Heart left ventricle (tissue), 16 donors: ENCODE measurements at regions not wholly inside any gene's neighbourhood (a gene's known extent, or its start where the extent isn't known, plus 50 kb on each side); places are given as distances from the start of the nearest gene placed in this dataset.

Experiments
- ATAC-seq, 4 donors: fragments of 200-7000 bp; cut with Tn5 transposase; one replicate each; pipeline ENCODE4 v1.9.1; 2020 to 2022; ENCODE audit warnings: moderate library complexity in 4 of 4, mild to moderate bottlenecking in 3 of 4, moderate number of reproducible peaks in 1 of 4
- DNase-seq, 5 donors: peaks; one replicate each; pipeline ENCODE4 v3.0.0-alpha.2; 2020
- H3K27ac ChIP-seq, 12 donors: fragments of 200-600 bp; sonication (generic) in 4 of 12; one replicate each; pipeline versions ENCODE4 v1.5.0 to v1.8.0; 2016 to 2022; ENCODE audit warnings: mild to moderate bottlenecking in 2 of 12
- H3K27me3 ChIP-seq, 9 donors: fragments of 200-600 bp; sonication (generic) in 2 of 9; one replicate each; pipeline versions ENCODE4 v1.5.1 to v1.8.0; 2016 to 2022; ENCODE audit warnings: mild to moderate bottlenecking in 3 of 9
- H3K36me3 ChIP-seq, 9 donors: fragments of 200-600 bp; sonication (generic) in 2 of 9; one replicate each; pipeline versions ENCODE4 v1.5.0 to v1.8.0; 2018 to 2022; ENCODE audit warnings: mild to moderate bottlenecking in 2 of 9
- H3K4me1 ChIP-seq, 12 donors: fragments of 200-600 bp; sonication (generic) in 4 of 12; one replicate each; pipeline versions ENCODE4 v1.5.0 to v1.8.0; 2016 to 2022; ENCODE audit warnings: mild to moderate bottlenecking in 3 of 12
- H3K4me3 ChIP-seq, 12 donors: fragments of 200-600 bp; sonication (generic) in 4 of 12; one replicate each; pipeline versions ENCODE4 v1.5.0 to v1.8.0; 2017 to 2022; ENCODE audit warnings: mild to moderate bottlenecking in 9 of 12, moderate library complexity in 4 of 12
- H3K9me3 ChIP-seq, 12 donors: fragments of 200-600 bp; sonication (generic) in 4 of 12; one replicate each; pipeline versions ENCODE4 v1.5.0 to v1.8.0; 2016 to 2022; ENCODE audit warnings: mild to moderate bottlenecking in 1 of 12
- CTCF ChIP-seq, 12 donors: fragments of 200-600 bp; sonication (generic) in 4 of 12; IDR thresholded peaks; one replicate each; pipeline versions ENCODE4 v1.5.0 to v1.8.0; 2018 to 2022; ENCODE audit warnings: antibody characterized with exemption in 12 of 12, mild to moderate bottlenecking in 5 of 12
- POLR2A ChIP-seq, 2 donors: fragments of 450-650 bp; IDR thresholded peaks; one replicate each; pipeline ENCODE4 v1.6.1; 2017; ENCODE audit warnings: antibody characterized with exemption in 2 of 2, mild to moderate bottlenecking in 2 of 2, moderate library complexity in 2 of 2
- WGBS, 4 donors: extraction: QIAGEN DNeasy Blood & Tissue Kit in 2 of 4; methylation state at CpG; one replicate each; pipeline versions ENCODE4 v1.1.5 to v1.1.7; 2013 to 2018; 5-methylcytosine and 5-hydroxymethylcytosine counted together
- intact Hi-C, 10 donors: fragments of 100-400 bp; cut with DNase I; formaldehyde crosslinking; loops; one replicate each; pipeline versions ENCODE4 v1.11.1 to v1.14.2; 2022
- donor health status: ischemic (EF 13 %, LVEDD 7.1; RV severe dilation, severe dysfunction).
- donor health status: healthy with polysubstance abuse.
- donor health status: DM: no; HTN: yes; CAD: no.
- donor health status: DM: no; HTN: no; CAD: no.
- donor health status: ischemic (EF 25% LVEDD 6.9; RV normal size, moderate dysfunction).
- donor health status: ischemic (EF 25% LVEDD 5.7; RV mildly dilated, moderate dysfunction).
- donor health status: healthy.
- donor health status: DM: yes; HTN: yes; CAD: no.
- donor health status: ischemic (EF 35%, LVEDD 5.7; RV mildly dilated, moderate dysfunction).
- donor health status: nonischemic (EF 11% LVEDD 7.7; RV severe dilation, severe dysfunction).
- donor health status: DM: yes; HTN: yes; CAD: no.
- donor health status: PGD.
- donor health status: ischemic (EF 29% LVEDD 5.4; RV normal size, mild dysfunction).
- donor health status: nonischemic (EF 23%, LVEDD 6.1; RV moderate dilation, normal function).

DNA sequence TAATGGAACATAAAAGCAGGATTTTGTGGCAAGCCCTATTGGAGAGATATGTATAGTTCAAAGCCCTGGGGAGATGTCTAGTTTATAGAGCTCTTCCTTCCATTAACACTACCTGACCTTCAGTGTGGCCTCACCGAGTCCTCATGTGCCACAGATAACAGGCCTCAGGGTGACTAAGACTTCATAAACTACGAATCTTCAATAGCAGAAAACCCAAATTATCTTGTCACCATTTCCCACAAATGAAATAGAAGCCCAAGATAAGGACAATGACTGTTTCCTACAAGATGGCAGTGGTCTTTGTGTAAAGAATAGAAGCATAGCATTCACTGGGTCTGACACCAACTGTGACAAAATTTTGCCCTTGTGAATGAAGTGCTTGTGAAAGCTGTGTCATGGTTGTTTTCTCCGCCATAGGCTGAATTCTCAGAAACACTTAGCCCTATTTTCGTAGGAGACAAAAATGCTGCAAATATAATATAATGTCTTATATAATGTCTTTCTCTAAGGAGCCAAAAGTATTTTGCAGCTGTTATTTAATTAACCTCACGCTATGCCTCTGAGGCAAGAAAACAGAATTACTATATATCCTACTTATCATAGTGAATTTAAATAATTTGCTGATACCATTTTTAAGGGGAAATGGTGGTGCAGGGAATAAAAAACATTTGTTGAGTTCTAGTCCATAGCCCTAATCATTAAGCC lies 136.7 kb upstream of the CWC22 start:
- no peak for TF ChIP-seq CTCF (IDR thresholded peaks at IDR 0.05)
- no peak for TF ChIP-seq POLR2A (IDR thresholded peaks at IDR 0.05)
- Histone ChIP-seq H3K36me3 (no peaks in the 10 kb centered on the region), H3K4me3 (no peak overlapping the region), H3K9me3 (no peaks in the 10 kb centered on the region), H3K27me3 (peaks cover 0 to 5% (median 0%) of the 10 kb centered on the region in 9 donors), H3K4me1 (no peaks in the 10 kb centered on the region), H3K27ac (no peak overlapping the region)
- intact Hi-C loops = no loop called here
- ATAC-seq = no peak
- DNase-seq = no peak
- 63 to 78% (median 75%) methylated on average over 5 of the region's 5 CpGs for WGBS, 4 donors

DNA sequence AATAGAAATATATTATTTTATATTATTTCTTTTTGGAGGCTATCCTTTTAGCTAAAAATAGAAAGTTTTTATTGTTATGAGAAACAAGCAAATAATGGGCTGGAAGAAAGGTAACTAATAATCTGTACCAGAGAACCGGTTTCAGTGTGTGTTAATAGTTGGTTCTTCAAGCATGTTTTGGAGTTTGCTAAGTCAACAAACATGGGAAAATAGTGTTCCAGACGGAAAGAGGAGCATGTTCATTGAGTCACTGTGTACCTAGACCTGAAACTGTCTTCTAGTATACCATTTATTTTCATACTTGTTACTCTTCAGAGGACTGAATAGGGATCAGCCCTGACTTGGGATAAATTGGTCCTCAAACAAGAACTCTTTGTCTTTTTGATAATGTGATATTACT lies 134.5 kb upstream of the CWC22 start:
- Histone ChIP-seq H3K9me3 (no peaks in the 10 kb centered on the region), H3K4me3 (no peak overlapping the region), H3K27ac (no peak overlapping the region), H3K27me3 (no peaks in the 10 kb centered on the region), H3K4me1 (no peaks in the 10 kb centered on the region), H3K36me3 (no peaks in the 10 kb centered on the region)
- intact Hi-C loops = no loop called here
- TF ChIP-seq POLR2A (IDR thresholded peaks at IDR 0.05) (no peak), CTCF (IDR thresholded peaks at IDR 0.05) (no peak)
- DNase-seq = no peak
- ATAC-seq = no peak
- WGBS, 4 donors = 76 to 84% (median 81%) methylated on average over 2 of the region's 2 CpGs

DNA sequence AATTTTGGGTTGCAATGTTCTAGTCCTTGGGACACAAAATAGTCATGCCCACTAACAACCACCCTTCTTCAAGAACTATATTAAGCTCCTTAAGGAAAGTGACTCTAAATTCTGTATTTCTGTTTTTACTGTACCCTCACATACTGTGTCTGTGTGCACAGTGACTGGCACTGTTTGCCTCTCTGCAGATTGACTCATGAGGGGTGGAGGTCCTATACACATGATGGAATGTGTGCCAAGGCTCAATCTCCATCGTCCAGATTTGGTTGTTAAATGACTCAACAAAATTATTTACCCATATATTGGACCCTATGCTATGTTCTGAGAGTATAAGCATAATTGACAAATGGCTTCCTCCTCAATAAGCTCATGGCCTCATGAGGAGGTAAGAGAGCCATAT lies 126.6 kb upstream of the CWC22 start:
- no peak for DNase-seq
- no peak overlapping the region for H3K4me3 ChIP-seq
- H3K27ac ChIP-seq = no peak overlapping the region
- intact Hi-C loops = no loop called here
- H3K4me1 ChIP-seq = no peaks in the 10 kb centered on the region
- no peaks in the 10 kb centered on the region for H3K9me3 ChIP-seq
- no peak for TF ChIP-seq POLR2A (IDR thresholded peaks at IDR 0.05)
- TF ChIP-seq CTCF (IDR thresholded peaks at IDR 0.05) = no peak
- peaks cover 0 to 10% (median 0%) of the 10 kb centered on the region in 9 donors for H3K27me3 ChIP-seq
- WGBS, 4 donors = 14 to 50% (median 44%) methylated on average over 1 of the region's 1 CpG
- ATAC-seq = no peak
- no peaks in the 10 kb centered on the region for H3K36me3 ChIP-seq

- Histone ChIP-seq H3K36me3 (no peaks in the 10 kb centered on the region), H3K4me1 (peaks cover 0 to 3% (median 0%) of the 10 kb centered on the region in 12 donors), H3K4me3 (no peak overlapping the region), H3K27ac (no peak overlapping the region), H3K9me3 (no peaks in the 10 kb centered on the region), H3K27me3 (peaks cover 0 to 14% (median 0%) of the 10 kb centered on the region in 9 donors)
- intact Hi-C loops = no loop called here
- no peak for ATAC-seq
- TF ChIP-seq POLR2A (IDR thresholded peaks at IDR 0.05) = no peak
- TF ChIP-seq CTCF (IDR thresholded peaks at IDR 0.05) = no peak
- DNase-seq = no peak
Measured at GRCh38 chr2:180130403-180130802, 123.3 kb upstream of the CWC22 start.
